ENCODE measurements at regions not wholly inside any gene's neighbourhood (a gene's known extent, or its start where the extent isn't known, plus 50 kb on each side); places are given as distances from the start of the nearest gene placed in this dataset.
"Not testable (repeated sequence)": the region's sequence is repeated elsewhere in the genome, so short reads cannot be mapped to it uniquely, and the experiment has no call there.

GRCh38 chr2:187637771-187638170 is 83.5 kb upstream of the TFPI start:
- not testable (repeated sequence) for TF ChIP-seq CTCF (conservative IDR thresholded peaks at IDR 0.05; ENCODE audit: low read length); EZH2phosphoT487 (IDR thresholded peaks at IDR 0.05; ENCODE audit: borderline replicate concordance, low read depth, low read length)

All from OCI-LY7 (cell line).